Heart left ventricle (tissue), 16 donors: ENCODE measurements at regions not wholly inside any gene's neighbourhood (a gene's known extent, or its start where the extent isn't known, plus 50 kb on each side); places are given as distances from the start of the nearest gene placed in this dataset.

Source experiments
- ATAC-seq, 4 donors: fragments of 200-7000 bp; cut with Tn5 transposase; one replicate each; pipeline ENCODE4 v1.9.1; 2020 to 2022; ENCODE audit warnings: moderate library complexity in 4 of 4, mild to moderate bottlenecking in 3 of 4, moderate number of reproducible peaks in 1 of 4
- DNase-seq, 5 donors: peaks; one replicate each; pipeline ENCODE4 v3.0.0-alpha.2; 2020
- H3K27ac ChIP-seq, 12 donors: fragments of 200-600 bp; sonication (generic) in 4 of 12; one replicate each; pipeline versions ENCODE4 v1.5.0 to v1.8.0; 2016 to 2022; ENCODE audit warnings: mild to moderate bottlenecking in 2 of 12
- H3K27me3 ChIP-seq, 9 donors: fragments of 200-600 bp; sonication (generic) in 2 of 9; one replicate each; pipeline versions ENCODE4 v1.5.1 to v1.8.0; 2016 to 2022; ENCODE audit warnings: mild to moderate bottlenecking in 3 of 9
- H3K36me3 ChIP-seq, 9 donors: fragments of 200-600 bp; sonication (generic) in 2 of 9; one replicate each; pipeline versions ENCODE4 v1.5.0 to v1.8.0; 2018 to 2022; ENCODE audit warnings: mild to moderate bottlenecking in 2 of 9
- H3K4me1 ChIP-seq, 12 donors: fragments of 200-600 bp; sonication (generic) in 4 of 12; one replicate each; pipeline versions ENCODE4 v1.5.0 to v1.8.0; 2016 to 2022; ENCODE audit warnings: mild to moderate bottlenecking in 3 of 12
- H3K4me3 ChIP-seq, 12 donors: fragments of 200-600 bp; sonication (generic) in 4 of 12; one replicate each; pipeline versions ENCODE4 v1.5.0 to v1.8.0; 2017 to 2022; ENCODE audit warnings: mild to moderate bottlenecking in 9 of 12, moderate library complexity in 4 of 12
- H3K9me3 ChIP-seq, 12 donors: fragments of 200-600 bp; sonication (generic) in 4 of 12; one replicate each; pipeline versions ENCODE4 v1.5.0 to v1.8.0; 2016 to 2022; ENCODE audit warnings: mild to moderate bottlenecking in 1 of 12
- CTCF ChIP-seq, 12 donors: fragments of 200-600 bp; sonication (generic) in 4 of 12; IDR thresholded peaks; one replicate each; pipeline versions ENCODE4 v1.5.0 to v1.8.0; 2018 to 2022; ENCODE audit warnings: antibody characterized with exemption in 12 of 12, mild to moderate bottlenecking in 5 of 12
- POLR2A ChIP-seq, 2 donors: fragments of 450-650 bp; IDR thresholded peaks; one replicate each; pipeline ENCODE4 v1.6.1; 2017; ENCODE audit warnings: antibody characterized with exemption in 2 of 2, mild to moderate bottlenecking in 2 of 2, moderate library complexity in 2 of 2
- WGBS, 4 donors: extraction: QIAGEN DNeasy Blood & Tissue Kit in 2 of 4; methylation state at CpG; one replicate each; pipeline versions ENCODE4 v1.1.5 to v1.1.7; 2013 to 2018; 5-methylcytosine and 5-hydroxymethylcytosine counted together
- intact Hi-C, 10 donors: fragments of 100-400 bp; cut with DNase I; formaldehyde crosslinking; loops; one replicate each; pipeline versions ENCODE4 v1.11.1 to v1.14.2; 2022
- donor health status: ischemic (EF 13 %, LVEDD 7.1; RV severe dilation, severe dysfunction).
- donor health status: healthy with polysubstance abuse.
- donor health status: DM: no; HTN: yes; CAD: no.
- donor health status: DM: no; HTN: no; CAD: no.
- donor health status: ischemic (EF 25% LVEDD 6.9; RV normal size, moderate dysfunction).
- donor health status: ischemic (EF 25% LVEDD 5.7; RV mildly dilated, moderate dysfunction).
- donor health status: healthy.
- donor health status: DM: yes; HTN: yes; CAD: no.
- donor health status: ischemic (EF 35%, LVEDD 5.7; RV mildly dilated, moderate dysfunction).
- donor health status: nonischemic (EF 11% LVEDD 7.7; RV severe dilation, severe dysfunction).
- donor health status: DM: yes; HTN: yes; CAD: no.
- donor health status: PGD.
- donor health status: ischemic (EF 29% LVEDD 5.4; RV normal size, mild dysfunction).
- donor health status: nonischemic (EF 23%, LVEDD 6.1; RV moderate dilation, normal function).

GRCh38 chr3:25297667-25298585, 130.1 kb upstream of the RARB start:
- TF ChIP-seq CTCF (IDR thresholded peaks at IDR 0.05) (peak in 1 of 12 donors; percentile 6), POLR2A (IDR thresholded peaks at IDR 0.05) (no peak)
- H3K4me3 ChIP-seq = no peak overlapping the region
- no peaks in the 10 kb centered on the region for H3K27me3 ChIP-seq
- no peaks in the 10 kb centered on the region for H3K9me3 ChIP-seq
- WGBS, 4 donors = 75 to 90% (median 82%) methylated on average over 9 of the region's 9 CpGs
- no peaks in the 10 kb centered on the region for H3K4me1 ChIP-seq
- no peaks in the 10 kb centered on the region for H3K36me3 ChIP-seq
- no peak for ATAC-seq
- intact Hi-C loops = no loop called here
- DNase-seq = no peak
- no peak overlapping the region for H3K27ac ChIP-seq

GRCh38 chr3:25300141-25300540, 127.9 kb upstream of the RARB start:
- TF ChIP-seq POLR2A (IDR thresholded peaks at IDR 0.05) = no peak
- TF ChIP-seq CTCF (IDR thresholded peaks at IDR 0.05) = no peak
- Histone ChIP-seq H3K4me3 (no peak overlapping the region), H3K27me3 (no peaks in the 10 kb centered on the region), H3K4me1 (no peaks in the 10 kb centered on the region), H3K36me3 (no peaks in the 10 kb centered on the region), H3K9me3 (no peaks in the 10 kb centered on the region), H3K27ac (no peak overlapping the region)
- ATAC-seq (no peak), DNase-seq (no peak)
- intact Hi-C loops = no loop called here
- WGBS, 4 donors = 57 to 70% (median 62%) methylated on average over 1 of the region's 1 CpG

DNA sequence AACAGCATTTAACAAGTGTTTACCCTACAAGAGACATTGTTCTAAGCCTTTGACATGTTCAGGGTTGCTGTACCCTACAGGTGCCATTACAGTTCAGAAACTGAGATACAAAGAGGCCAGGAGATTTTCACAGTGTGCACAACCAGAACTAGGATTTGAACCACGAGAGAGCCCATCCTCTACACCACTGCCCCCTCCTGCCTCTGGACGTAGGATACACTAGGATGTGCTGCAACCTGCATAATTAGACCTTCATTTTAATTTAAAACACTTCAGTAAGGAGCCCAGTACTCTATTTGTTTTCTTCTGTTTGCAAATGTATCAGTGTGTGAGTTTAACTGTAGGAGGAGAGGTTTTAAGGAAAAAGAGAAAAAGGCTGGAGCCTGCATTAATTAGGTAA, 123.1 kb upstream of the RARB start:
- Histone ChIP-seq H3K9me3 (no peaks in the 10 kb centered on the region), H3K36me3 (no peaks in the 10 kb centered on the region), H3K4me3 (no peak overlapping the region), H3K4me1 (no peaks in the 10 kb centered on the region), H3K27me3 (no peaks in the 10 kb centered on the region), H3K27ac (no peak overlapping the region)
- no peak for TF ChIP-seq CTCF (IDR thresholded peaks at IDR 0.05)
- 79 to 89% (median 86%) methylated on average over 2 of the region's 2 CpGs for WGBS, 4 donors
- ATAC-seq (no peak), DNase-seq (no peak)
- intact Hi-C loops = no loop called here

GRCh38 chr3:25306066-25306465, 122.0 kb upstream of the RARB start:
- no peak for TF ChIP-seq POLR2A (IDR thresholded peaks at IDR 0.05)
- no peak for TF ChIP-seq CTCF (IDR thresholded peaks at IDR 0.05)
- intact Hi-C loops = no loop called here
- no peaks in the 10 kb centered on the region for H3K4me1 ChIP-seq

More at GRCh38 chr3:25306066-25306465, 122.0 kb upstream of the RARB start:
- H3K36me3 ChIP-seq = no peaks in the 10 kb centered on the region
- ATAC-seq (no peak), DNase-seq (no peak)
- no peak overlapping the region for H3K4me3 ChIP-seq
- H3K9me3 ChIP-seq = no peaks in the 10 kb centered on the region
- H3K27ac ChIP-seq = no peak overlapping the region
- H3K27me3 ChIP-seq = no peaks in the 10 kb centered on the region
- 54 to 59% (median 55%) methylated on average over 5 of the region's 5 CpGs for WGBS, 4 donors
